Neutrophil (primary cell): ENCODE measurements at regions not wholly inside any gene's neighbourhood (a gene's known extent, or its start where the extent isn't known, plus 50 kb on each side); places are given as distances from the start of the nearest gene placed in this dataset.

Experiments
- H3K27ac ChIP-seq: fragments of 200-600 bp; sonication (generic); 2 replicates; pipeline ENCODE4 v1.5.1; 2016; ENCODE audit warnings: mild to moderate bottlenecking, moderate library complexity
- H3K27me3 ChIP-seq: fragments of 200-600 bp; sonication (generic); 2 replicates; pipeline ENCODE4 v1.6.0; 2016; ENCODE audit warnings: mild to moderate bottlenecking
- H3K36me3 ChIP-seq: fragments of 200-600 bp; sonication (generic); 2 replicates; pipeline ENCODE4 v1.5.1; 2017
- H3K4me1 ChIP-seq, 2 experiments: fragments of 200-600 bp in 1 of 2; sonication (generic) in 1 of 2; 1 replicate in 1 of 2; 2 replicates in 1 of 2; pipeline versions ENCODE4 v1.5.1 to v1.6.1; 2013 to 2016; ENCODE audit warnings: low read depth in 1 of 2, low read length in 1 of 2, mild to moderate bottlenecking in 1 of 2, moderate library complexity in 1 of 2; ENCODE audit not compliant: control insufficient read depth in 1 of 2, insufficient read depth in 1 of 2
- H3K4me3 ChIP-seq, 2 experiments: fragments of 200-600 bp in 1 of 2; sonication (generic) in 1 of 2; 1 replicate in 1 of 2; 2 replicates in 1 of 2; pipeline ENCODE4 v1.5.1; 2013 to 2016; ENCODE audit warnings: low read depth in 1 of 2, low read length in 1 of 2, mild to moderate bottlenecking in 1 of 2, moderate library complexity in 1 of 2
- H3K9me3 ChIP-seq: fragments of 200-600 bp; sonication (generic); 2 replicates; pipeline ENCODE4 v1.5.1; 2016
- CTCF ChIP-seq: fragments of 200-600 bp; sonication (generic); IDR thresholded peaks from 2 replicates; pipeline ENCODE4 v1.5.1; 2016; ENCODE audit warnings: antibody characterized with exemption

GRCh38 chr9:26331223-26331622, 561.4 kb downstream of the CAAP1 start:
- no peaks in the 10 kb centered on the region for H3K4me1 ChIP-seq
- H3K4me3 ChIP-seq: no peak overlapping the region
- no peaks in the 10 kb centered on the region for H3K27me3 ChIP-seq
- no peak overlapping the region for H3K27ac ChIP-seq
- no peaks in the 10 kb centered on the region for H3K36me3 ChIP-seq
- TF ChIP-seq CTCF: no peak
- H3K9me3 ChIP-seq: no peaks in the 10 kb centered on the region

GRCh38 chr9:26329974-26330373, 562.6 kb downstream of the CAAP1 start:
- Histone ChIP-seq H3K9me3 (no peaks in the 10 kb centered on the region), H3K27me3 (no peaks in the 10 kb centered on the region), H3K4me1 (no peaks in the 10 kb centered on the region), H3K4me3 (no peak overlapping the region), H3K36me3 (no peaks in the 10 kb centered on the region), H3K27ac (no peak overlapping the region)
- no peak for TF ChIP-seq CTCF

- no peak for TF ChIP-seq CTCF
- Histone ChIP-seq H3K4me3 (no peak overlapping the region), H3K4me1 (no peaks in the 10 kb centered on the region)
Measured at GRCh38 chr9:26326563-26326962, 566.0 kb downstream of the CAAP1 start.

DNA sequence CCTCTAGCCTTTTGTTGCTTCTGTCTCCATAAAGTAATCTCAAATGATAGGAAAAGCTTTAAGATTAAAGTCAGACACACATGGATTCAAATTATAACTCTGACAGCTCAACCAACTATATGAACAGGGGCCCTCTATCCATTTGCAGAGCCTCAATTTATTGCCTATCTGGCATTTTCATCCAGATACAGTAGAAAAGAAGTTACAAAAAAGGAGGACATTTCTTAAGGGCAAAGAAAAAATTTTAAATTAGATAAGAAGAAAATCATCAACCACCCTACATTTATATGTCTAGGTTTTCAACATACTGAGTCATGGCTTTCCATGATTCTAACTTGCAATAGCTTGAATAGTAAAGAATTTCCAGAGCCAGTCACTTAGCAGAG, 567.2 kb downstream of the CAAP1 start:
- no peak for TF ChIP-seq CTCF

More at GRCh38 chr9:26326563-26326962, 566.0 kb downstream of the CAAP1 start:
- H3K9me3 ChIP-seq: no peaks in the 10 kb centered on the region
- no peak overlapping the region for H3K27ac ChIP-seq
- no peaks in the 10 kb centered on the region for H3K27me3 ChIP-seq
- H3K36me3 ChIP-seq: no peaks in the 10 kb centered on the region

GRCh38 chr9:26324786-26325443, 567.7 kb downstream of the CAAP1 start:
- H3K27ac ChIP-seq: no peak overlapping the region
- no peaks in the 10 kb centered on the region for H3K4me1 ChIP-seq
- H3K36me3 ChIP-seq: no peaks in the 10 kb centered on the region
- H3K9me3 ChIP-seq: no peaks in the 10 kb centered on the region
- no peak for TF ChIP-seq CTCF
- H3K27me3 ChIP-seq: no peaks in the 10 kb centered on the region
- H3K4me3 ChIP-seq: no peak overlapping the region

More for the DNA sequence above, 567.2 kb downstream of the CAAP1 start:
- Histone ChIP-seq H3K4me1 (no peaks in the 10 kb centered on the region), H3K9me3 (no peaks in the 10 kb centered on the region), H3K4me3 (no peak overlapping the region), H3K27me3 (no peaks in the 10 kb centered on the region), H3K27ac (no peak overlapping the region), H3K36me3 (no peaks in the 10 kb centered on the region)
